ENCODE measurements at regions not wholly inside any gene's neighbourhood (a gene's known extent, or its start where the extent isn't known, plus 50 kb on each side); places are given as distances from the start of the nearest gene placed in this dataset.

DNA sequence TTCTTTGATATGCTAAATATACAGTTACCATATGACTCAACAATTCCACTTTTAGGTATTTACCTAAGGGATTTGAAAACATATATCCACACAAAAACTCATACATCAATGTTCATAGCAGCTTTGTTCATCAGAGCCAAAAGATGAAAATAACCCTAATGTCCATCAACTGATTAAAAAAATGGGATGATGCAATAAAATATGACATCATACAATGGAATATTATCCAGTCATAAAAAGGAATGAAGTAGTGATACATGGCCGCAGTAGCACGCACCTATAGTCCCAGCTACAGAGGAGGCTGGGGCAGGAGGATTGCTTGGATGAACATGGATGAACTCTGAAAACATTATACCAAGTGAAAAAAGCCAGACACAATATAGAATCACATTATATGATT lies 101.4 kb upstream of the SIRPA start:
- TF ChIP-seq, protein P1, sequence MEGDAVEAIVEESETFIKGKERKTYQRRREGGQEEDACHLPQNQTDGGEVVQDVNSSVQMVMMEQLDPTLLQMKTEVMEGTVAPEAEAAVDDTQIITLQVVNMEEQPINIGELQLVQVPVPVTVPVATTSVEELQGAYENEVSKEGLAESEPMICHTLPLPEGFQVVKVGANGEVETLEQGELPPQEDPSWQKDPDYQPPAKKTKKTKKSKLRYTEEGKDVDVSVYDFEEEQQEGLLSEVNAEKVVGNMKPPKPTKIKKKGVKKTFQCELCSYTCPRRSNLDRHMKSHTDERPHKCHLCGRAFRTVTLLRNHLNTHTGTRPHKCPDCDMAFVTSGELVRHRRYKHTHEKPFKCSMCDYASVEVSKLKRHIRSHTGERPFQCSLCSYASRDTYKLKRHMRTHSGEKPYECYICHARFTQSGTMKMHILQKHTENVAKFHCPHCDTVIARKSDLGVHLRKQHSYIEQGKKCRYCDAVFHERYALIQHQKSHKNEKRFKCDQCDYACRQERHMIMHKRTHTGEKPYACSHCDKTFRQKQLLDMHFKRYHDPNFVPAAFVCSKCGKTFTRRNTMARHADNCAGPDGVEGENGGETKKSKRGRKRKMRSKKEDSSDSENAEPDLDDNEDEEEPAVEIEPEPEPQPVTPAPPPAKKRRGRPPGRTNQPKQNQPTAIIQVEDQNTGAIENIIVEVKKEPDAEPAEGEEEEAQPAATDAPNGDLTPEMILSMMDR (IDR thresholded peaks at IDR 0.05) = no peak
- Mint-ChIP-seq H3K4me3 (no peak overlapping the region), H3K9me3 (no peaks in the 10 kb centered on the region), H3K36me3 (no peaks in the 10 kb centered on the region), H3K27me3 (ENCODE audit: low read depth in 2 of 2) (peaks cover 3 to 39% of the 10 kb centered on the region in 2 donors), H3K27ac (no peak overlapping the region), H3K4me1 (no peaks in the 10 kb centered on the region)
- WGBS (ENCODE audit: insufficient coverage) = no CpG with 5 or more reads among the region's 2 CpGs
- Histone ChIP-seq H3K4me3 (ENCODE audit: low read length) (no peak overlapping the region), H3K36me3 (ENCODE audit: control insufficient read depth, insufficient read depth, low read length) (no peaks in the 10 kb centered on the region), H3K4me1 (ENCODE audit: control insufficient read depth, insufficient read depth, low read length) (no peaks in the 10 kb centered on the region), H3K27ac (ENCODE audit: low read length) (no peak overlapping the region), H3K27me3 (ENCODE audit: control insufficient read depth, insufficient read depth, low read length) (peaks cover 4% of the 10 kb centered on the region), H3K9me3 (ENCODE audit: control insufficient read depth, insufficient read depth, low read length) (no peaks in the 10 kb centered on the region)
- intact Hi-C loops (cut with micrococcal nuclease) = no loop called here
- ATAC-seq (no peak), DNase-seq (no peak)

DNA sequence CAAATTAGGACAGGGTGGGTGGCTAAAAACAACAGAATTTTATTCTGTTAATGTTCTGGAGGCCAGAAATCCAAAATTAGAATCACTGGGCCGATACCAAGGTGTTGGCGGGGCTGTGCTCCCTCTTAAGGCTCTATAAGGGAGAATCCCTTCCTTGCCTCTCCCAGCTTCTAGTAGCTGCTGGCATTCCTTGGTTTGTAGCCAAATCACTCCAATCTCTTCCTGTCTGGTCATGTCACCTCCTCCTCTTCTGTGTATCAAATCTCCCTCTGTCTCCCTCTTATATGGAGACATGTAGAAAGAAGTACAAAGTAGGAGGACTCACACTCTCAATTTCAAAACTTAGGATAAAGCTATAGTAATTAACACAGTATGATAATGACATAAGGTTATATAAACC lies 102.9 kb upstream of the SIRPA start:
- intact Hi-C loops (cut with micrococcal nuclease) = no loop called here

DNA sequence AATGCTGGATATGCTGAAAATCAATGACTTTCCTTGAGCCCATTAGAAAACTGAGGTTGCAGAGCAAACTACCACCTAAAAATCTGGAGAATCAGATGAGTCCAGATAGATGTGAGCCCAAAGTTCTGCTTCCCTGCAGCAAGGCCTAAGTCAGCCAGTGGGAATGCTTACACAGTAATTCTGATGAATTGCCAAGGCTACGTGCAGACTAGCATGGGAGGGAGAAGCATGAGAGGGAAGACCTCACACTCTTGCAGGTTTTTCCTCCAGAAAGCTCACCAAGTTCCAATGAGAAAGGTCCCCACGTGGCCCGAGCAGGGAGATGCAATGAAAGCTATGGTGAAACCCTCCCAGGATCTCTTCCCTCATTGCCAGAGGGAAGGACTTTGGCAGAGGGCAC lies 104.8 kb upstream of the SIRPA start:
- ATAC-seq = no peak
- H3K36me3 Mint-ChIP-seq = no peaks in the 10 kb centered on the region
- no peak overlapping the region for H3K4me3 ChIP-seq (ENCODE audit: low read length)
- intact Hi-C loops (cut with micrococcal nuclease) = no loop called here
- TF ChIP-seq, protein P1 (IDR thresholded peaks at IDR 0.05) = no peak
- no peaks in the 10 kb centered on the region for H3K36me3 ChIP-seq (ENCODE audit: control insufficient read depth, insufficient read depth, low read length)
- no peak overlapping the region for H3K4me3 Mint-ChIP-seq
- peaks cover 22 to 42% of the 10 kb centered on the region in 2 donors for H3K27me3 Mint-ChIP-seq (ENCODE audit: low read depth in 2 of 2)
- H3K27ac ChIP-seq (ENCODE audit: low read length) = no peak overlapping the region
- H3K27ac Mint-ChIP-seq = no peak overlapping the region
- no peak for DNase-seq
- WGBS (ENCODE audit: insufficient coverage) = 75% methylated on average over 3 of the region's 3 CpGs
- H3K4me1 Mint-ChIP-seq = peaks cover 0 to 5% of the 10 kb centered on the region in 2 donors
- no peaks in the 10 kb centered on the region for H3K9me3 ChIP-seq (ENCODE audit: control insufficient read depth, insufficient read depth, low read length)
- peaks cover 7% of the 10 kb centered on the region for H3K27me3 ChIP-seq (ENCODE audit: control insufficient read depth, insufficient read depth, low read length)
- no peaks in the 10 kb centered on the region for H3K4me1 ChIP-seq (ENCODE audit: control insufficient read depth, insufficient read depth, low read length)
- no peaks in the 10 kb centered on the region for H3K9me3 Mint-ChIP-seq

More for the DNA sequence above, 102.9 kb upstream of the SIRPA start:
- no peaks in the 10 kb centered on the region for H3K36me3 Mint-ChIP-seq
- no peaks in the 10 kb centered on the region for H3K9me3 Mint-ChIP-seq
- H3K27me3 Mint-ChIP-seq (ENCODE audit: low read depth in 2 of 2) = peaks cover 10 to 41% of the 10 kb centered on the region in 2 donors
- Histone ChIP-seq H3K27ac (ENCODE audit: low read length) (no peak overlapping the region), H3K4me1 (ENCODE audit: control insufficient read depth, insufficient read depth, low read length) (no peaks in the 10 kb centered on the region), H3K4me3 (ENCODE audit: low read length) (no peak overlapping the region), H3K9me3 (ENCODE audit: control insufficient read depth, insufficient read depth, low read length) (no peaks in the 10 kb centered on the region), H3K36me3 (ENCODE audit: control insufficient read depth, insufficient read depth, low read length) (no peaks in the 10 kb centered on the region), H3K27me3 (ENCODE audit: control insufficient read depth, insufficient read depth, low read length) (peaks cover 7% of the 10 kb centered on the region)
- no peak overlapping the region for H3K4me3 Mint-ChIP-seq
- 85% methylated on average over 2 of the region's 2 CpGs for WGBS (ENCODE audit: insufficient coverage)
- ATAC-seq (no peak), DNase-seq (no peak)
- H3K4me1 Mint-ChIP-seq = no peaks in the 10 kb centered on the region
- TF ChIP-seq, protein P1 (IDR thresholded peaks at IDR 0.05) = no peak
- no peak overlapping the region for H3K27ac Mint-ChIP-seq

DNA sequence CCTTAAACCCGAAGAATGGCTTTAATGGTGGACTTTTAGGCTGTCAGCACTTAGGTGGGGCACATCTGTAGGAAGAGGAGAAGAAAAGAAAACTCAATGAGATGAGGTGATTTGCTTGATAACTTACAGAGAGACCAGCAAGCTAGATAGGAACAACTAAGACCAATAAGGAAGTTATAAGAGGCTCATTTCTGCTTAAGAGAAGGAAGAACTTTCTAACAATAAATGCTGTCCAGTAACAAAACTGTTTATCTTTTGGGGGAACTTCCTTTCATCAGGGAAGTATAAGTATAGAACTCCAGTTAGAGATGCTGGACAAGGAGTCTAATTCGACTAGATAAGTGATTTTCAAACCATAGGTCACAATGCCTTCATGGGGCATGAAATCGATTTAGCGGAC lies 107.2 kb upstream of the SIRPA start:
- no peaks in the 10 kb centered on the region for H3K4me1 ChIP-seq (ENCODE audit: control insufficient read depth, insufficient read depth, low read length)
- H3K27me3 ChIP-seq (ENCODE audit: control insufficient read depth, insufficient read depth, low read length) = peaks cover 5% of the 10 kb centered on the region
- H3K27ac ChIP-seq (ENCODE audit: low read length) = no peak overlapping the region
- intact Hi-C loops (cut with micrococcal nuclease) = no loop called here
- peaks cover 0 to 5% of the 10 kb centered on the region in 2 donors for H3K4me1 Mint-ChIP-seq
- peaks cover 25 to 36% of the 10 kb centered on the region in 2 donors for H3K27me3 Mint-ChIP-seq (ENCODE audit: low read depth in 2 of 2)
- no peak overlapping the region for H3K27ac Mint-ChIP-seq
- no peaks in the 10 kb centered on the region for H3K9me3 ChIP-seq (ENCODE audit: control insufficient read depth, insufficient read depth, low read length)
- no peaks in the 10 kb centered on the region for H3K36me3 Mint-ChIP-seq
- DNase-seq (no peak), ATAC-seq (no peak)
- no peaks in the 10 kb centered on the region for H3K9me3 Mint-ChIP-seq
- no peak overlapping the region for H3K4me3 Mint-ChIP-seq
- no peaks in the 10 kb centered on the region for H3K36me3 ChIP-seq (ENCODE audit: control insufficient read depth, insufficient read depth, low read length)
- TF ChIP-seq, protein P1 (IDR thresholded peaks at IDR 0.05) = no peak
- H3K4me3 ChIP-seq (ENCODE audit: low read length) = no peak overlapping the region
- 71% methylated on average over 4 of the region's 4 CpGs for WGBS (ENCODE audit: insufficient coverage)

All from natural killer cell (primary cell).